Panc1 (cell line): ENCODE measurements at regions not wholly inside any gene's neighbourhood (a gene's known extent, or its start where the extent isn't known, plus 50 kb on each side); places are given as distances from the start of the nearest gene placed in this dataset.

Experiments used
- POLR2AphosphoS5 ChIP-seq: IDR thresholded peaks from 2 replicates; pipeline ENCODE4 v1.6.1; 2012; ENCODE audit warnings: mild to moderate bottlenecking, low read depth, low read length, moderate library complexity
- TF ChIP-seq, protein P1 (sequence below): fragments of 450-650 bp; IDR thresholded peaks from 2 replicates; pipeline ENCODE4 v1.5.1; 2017; ENCODE audit warnings: mild to moderate bottlenecking

DNA sequence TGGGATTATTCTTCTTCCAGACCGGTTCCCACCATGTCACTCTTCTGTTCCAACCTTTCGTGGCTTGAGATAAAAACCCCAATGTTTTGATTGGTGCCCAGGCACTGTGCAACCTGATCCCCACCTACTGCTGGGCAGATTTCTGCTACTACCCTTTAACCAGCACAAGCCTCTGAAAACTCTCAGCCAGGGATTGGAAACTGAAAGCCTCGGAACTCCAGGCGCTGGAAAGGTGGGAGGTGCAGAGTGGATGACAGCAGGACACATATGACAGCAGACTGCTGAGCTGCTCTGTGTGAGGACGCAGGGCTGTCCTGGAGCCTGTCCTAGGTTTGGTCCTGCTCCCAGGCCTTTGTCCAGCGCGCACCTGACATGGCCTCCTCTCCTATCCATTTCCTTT is 68.5 kb upstream of the GTF3A start:
- TF ChIP-seq, protein P1, sequence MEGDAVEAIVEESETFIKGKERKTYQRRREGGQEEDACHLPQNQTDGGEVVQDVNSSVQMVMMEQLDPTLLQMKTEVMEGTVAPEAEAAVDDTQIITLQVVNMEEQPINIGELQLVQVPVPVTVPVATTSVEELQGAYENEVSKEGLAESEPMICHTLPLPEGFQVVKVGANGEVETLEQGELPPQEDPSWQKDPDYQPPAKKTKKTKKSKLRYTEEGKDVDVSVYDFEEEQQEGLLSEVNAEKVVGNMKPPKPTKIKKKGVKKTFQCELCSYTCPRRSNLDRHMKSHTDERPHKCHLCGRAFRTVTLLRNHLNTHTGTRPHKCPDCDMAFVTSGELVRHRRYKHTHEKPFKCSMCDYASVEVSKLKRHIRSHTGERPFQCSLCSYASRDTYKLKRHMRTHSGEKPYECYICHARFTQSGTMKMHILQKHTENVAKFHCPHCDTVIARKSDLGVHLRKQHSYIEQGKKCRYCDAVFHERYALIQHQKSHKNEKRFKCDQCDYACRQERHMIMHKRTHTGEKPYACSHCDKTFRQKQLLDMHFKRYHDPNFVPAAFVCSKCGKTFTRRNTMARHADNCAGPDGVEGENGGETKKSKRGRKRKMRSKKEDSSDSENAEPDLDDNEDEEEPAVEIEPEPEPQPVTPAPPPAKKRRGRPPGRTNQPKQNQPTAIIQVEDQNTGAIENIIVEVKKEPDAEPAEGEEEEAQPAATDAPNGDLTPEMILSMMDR: no peak
- no peak for TF ChIP-seq POLR2AphosphoS5
